Duodenal mucosa (tissue), 2 donors: ENCODE measurements at regions not wholly inside any gene's neighbourhood (a gene's known extent, or its start where the extent isn't known, plus 50 kb on each side); places are given as distances from the start of the nearest gene placed in this dataset.

Source experiments
- H3K27ac ChIP-seq: one replicate; pipeline ENCODE4 v1.7.0; 2013; ENCODE audit warnings: low read depth, low read length
- H3K27me3 ChIP-seq, 2 donors: one replicate each; pipeline ENCODE4 v1.7.0; 2013; ENCODE audit warnings: low read length in 2 of 2, control low read depth in 1 of 2; ENCODE audit not compliant: insufficient read depth in 2 of 2, control insufficient read depth in 1 of 2
- H3K36me3 ChIP-seq, 2 donors: one replicate each; pipeline ENCODE4 v1.7.0; 2013; ENCODE audit warnings: low read length in 2 of 2, control low read depth in 1 of 2; ENCODE audit not compliant: insufficient read depth in 2 of 2, control insufficient read depth in 1 of 2
- H3K4me1 ChIP-seq, 2 donors: one replicate each; pipeline ENCODE4 v1.7.0; 2013; ENCODE audit warnings: low read length in 2 of 2, control low read depth in 1 of 2; ENCODE audit not compliant: insufficient read depth in 2 of 2, control insufficient read depth in 1 of 2
- H3K4me3 ChIP-seq, 2 donors: one replicate each; pipeline ENCODE4 v1.7.0; 2013; ENCODE audit warnings: low read length in 2 of 2, low read depth in 1 of 2
- H3K9ac ChIP-seq, 2 donors: one replicate each; pipeline ENCODE4 v1.7.0; 2013; ENCODE audit warnings: low read length in 2 of 2, low read depth in 1 of 2
- H3K9me3 ChIP-seq, 2 donors: one replicate each; pipeline ENCODE4 v1.7.0; 2013; ENCODE audit warnings: low read length in 2 of 2, control low read depth in 1 of 2; ENCODE audit not compliant: control insufficient read depth in 1 of 2

DNA sequence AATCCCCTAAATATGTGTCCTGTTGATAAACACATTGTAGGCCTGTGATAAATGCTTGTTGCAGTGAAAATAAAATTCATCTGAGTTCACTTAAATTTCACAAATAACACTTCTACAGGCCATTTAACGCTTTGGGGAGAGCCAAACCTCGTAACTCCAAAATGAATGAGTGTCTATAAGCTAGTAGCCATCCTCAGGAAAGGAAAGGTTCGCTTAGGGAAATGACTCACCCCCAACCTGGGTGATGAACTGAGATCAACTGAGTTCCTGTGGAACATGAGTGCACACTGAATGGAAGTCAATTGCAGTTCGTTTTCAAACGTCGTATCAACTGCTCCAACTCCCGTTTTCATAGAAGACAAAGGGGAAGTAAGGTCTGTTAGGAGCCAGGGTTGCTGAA lies 527.6 kb upstream of the ID2 start:
- Histone ChIP-seq H3K9ac (no peak overlapping the region), H3K9me3 (no peaks in the 10 kb centered on the region), H3K4me3 (no peak overlapping the region), H3K36me3 (no peaks in the 10 kb centered on the region), H3K27ac (no peak overlapping the region), H3K27me3 (no peaks in the 10 kb centered on the region), H3K4me1 (no peaks in the 10 kb centered on the region)

DNA sequence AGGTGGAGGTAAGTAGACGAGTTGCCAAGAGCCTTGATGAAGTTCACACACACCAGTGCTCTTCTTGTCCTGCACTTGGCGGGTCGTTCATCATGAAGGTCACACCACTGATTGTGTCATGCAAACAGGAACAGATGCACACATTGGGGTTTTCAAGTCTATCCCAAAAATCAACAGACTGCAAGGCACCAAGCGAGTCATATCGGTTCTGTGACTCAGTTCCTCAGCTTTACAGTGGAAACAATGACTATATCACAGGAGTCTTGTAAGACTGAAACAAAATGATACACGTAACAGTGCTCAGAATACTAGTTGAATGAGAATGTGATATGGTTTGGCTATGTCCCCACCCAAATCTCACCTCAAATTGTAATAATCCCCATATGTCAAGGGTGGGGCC lies 526.9 kb upstream of the ID2 start:
- Histone ChIP-seq H3K4me1 (no peaks in the 10 kb centered on the region), H3K27ac (no peak overlapping the region), H3K9me3 (no peaks in the 10 kb centered on the region), H3K4me3 (no peak overlapping the region), H3K27me3 (no peaks in the 10 kb centered on the region), H3K36me3 (no peaks in the 10 kb centered on the region), H3K9ac (no peak overlapping the region)

DNA sequence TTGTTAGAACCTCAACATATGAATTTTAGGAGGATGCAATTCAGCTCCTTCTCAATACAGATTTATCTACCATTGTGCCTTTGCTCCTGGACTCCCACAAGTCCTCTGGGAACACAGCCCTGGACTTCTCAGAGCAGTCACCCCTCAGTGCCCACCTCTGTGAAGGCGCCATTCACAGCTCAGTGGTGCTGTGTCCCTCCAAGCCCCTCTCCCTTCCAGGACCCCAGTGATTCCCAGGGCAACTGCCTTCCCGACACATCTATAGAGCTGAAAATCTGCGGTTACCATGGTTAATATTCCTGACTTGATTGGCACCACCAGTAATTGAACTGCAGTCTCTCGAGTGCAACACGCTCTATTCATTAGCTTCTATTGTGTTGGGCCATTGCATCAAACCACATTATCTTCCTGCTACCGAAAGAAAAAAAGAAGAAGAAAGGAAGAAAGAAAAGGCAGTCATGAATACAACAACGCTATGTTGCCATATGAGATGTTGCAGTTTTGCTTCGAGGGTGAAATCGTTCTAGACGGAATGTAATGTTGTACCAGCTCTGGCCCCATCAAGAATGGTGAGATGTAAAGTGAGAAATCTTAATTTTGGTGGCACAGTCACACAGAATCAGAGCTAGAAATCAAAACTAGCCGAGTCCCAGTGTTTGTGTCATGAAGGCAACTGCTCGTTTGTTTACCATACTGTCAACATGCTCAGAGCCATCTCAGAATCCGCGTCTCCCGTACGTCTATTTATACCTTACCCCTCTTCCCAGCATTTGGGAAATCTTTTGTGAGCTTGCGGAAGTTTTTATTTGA lies 524.0 kb upstream of the ID2 start:
- no peak overlapping the region for H3K4me3 ChIP-seq
- H3K36me3 ChIP-seq = no peaks in the 10 kb centered on the region
- H3K4me1 ChIP-seq = no peaks in the 10 kb centered on the region
- H3K27ac ChIP-seq = no peak overlapping the region
- no peaks in the 10 kb centered on the region for H3K9me3 ChIP-seq
- H3K9ac ChIP-seq = no peak overlapping the region
- no peaks in the 10 kb centered on the region for H3K27me3 ChIP-seq

DNA sequence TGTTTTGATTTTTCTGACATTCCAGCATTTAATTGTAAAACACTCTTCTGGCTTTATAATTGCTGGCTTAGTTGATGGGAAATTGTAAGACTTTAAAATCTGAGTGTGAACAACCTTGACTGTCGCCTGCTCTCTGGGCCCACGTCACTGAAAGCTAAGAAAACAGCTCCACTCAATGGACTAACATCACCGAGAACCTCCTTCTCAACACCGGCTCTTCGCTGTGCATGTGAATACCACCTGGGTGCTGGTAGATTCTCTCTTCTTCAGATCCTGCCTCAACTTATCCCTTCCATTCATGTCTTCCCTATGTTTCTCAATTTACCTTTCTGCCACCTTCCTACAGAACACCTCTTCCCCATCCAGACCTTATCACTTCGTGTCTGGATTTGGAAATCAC lies 523.1 kb upstream of the ID2 start:
- no peak overlapping the region for H3K4me3 ChIP-seq
- no peak overlapping the region for H3K27ac ChIP-seq
- H3K27me3 ChIP-seq = no peaks in the 10 kb centered on the region
- no peaks in the 10 kb centered on the region for H3K4me1 ChIP-seq
- no peaks in the 10 kb centered on the region for H3K9me3 ChIP-seq
- H3K9ac ChIP-seq = no peak overlapping the region
- no peaks in the 10 kb centered on the region for H3K36me3 ChIP-seq

DNA sequence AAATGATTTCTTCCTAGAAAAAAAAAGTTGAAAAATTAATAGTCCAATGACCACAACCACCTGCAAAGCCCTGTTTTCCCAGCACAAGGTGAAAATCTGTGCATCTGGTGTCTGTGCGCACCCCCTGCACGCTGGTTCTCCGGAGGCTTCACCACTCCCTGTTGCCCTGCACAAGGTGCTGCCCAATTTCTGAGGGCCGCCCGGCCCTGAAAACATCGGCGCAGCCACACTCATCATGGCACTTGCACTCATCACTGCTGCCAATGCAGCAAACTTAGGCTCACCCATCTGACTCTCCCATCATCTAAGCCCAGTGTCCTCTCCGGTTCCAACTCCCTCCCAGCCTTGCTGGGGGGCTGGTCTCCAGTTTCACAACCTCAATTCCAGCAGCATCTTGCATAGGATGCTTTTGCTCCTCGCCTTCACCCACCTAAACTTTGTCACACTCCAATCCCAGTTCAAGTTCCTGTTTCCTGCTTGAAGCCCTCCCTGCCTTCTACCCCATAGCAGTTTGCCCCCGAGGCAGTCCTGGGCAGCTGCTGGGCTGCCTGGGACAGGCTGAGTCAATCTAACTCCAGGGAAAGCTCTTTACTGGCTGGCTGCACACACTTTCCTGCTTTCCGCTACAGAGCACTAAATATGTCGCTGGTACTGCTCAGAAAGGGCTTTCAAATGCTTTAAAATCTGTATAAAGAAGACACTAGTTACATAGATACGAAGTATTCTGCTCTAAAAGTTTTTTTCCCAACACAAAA lies 522.5 kb upstream of the ID2 start:
- H3K9me3 ChIP-seq = no peaks in the 10 kb centered on the region
- no peaks in the 10 kb centered on the region for H3K4me1 ChIP-seq
- no peaks in the 10 kb centered on the region for H3K27me3 ChIP-seq
- H3K9ac ChIP-seq = no peak overlapping the region
- no peak overlapping the region for H3K27ac ChIP-seq
- no peak overlapping the region for H3K4me3 ChIP-seq
- no peaks in the 10 kb centered on the region for H3K36me3 ChIP-seq

DNA sequence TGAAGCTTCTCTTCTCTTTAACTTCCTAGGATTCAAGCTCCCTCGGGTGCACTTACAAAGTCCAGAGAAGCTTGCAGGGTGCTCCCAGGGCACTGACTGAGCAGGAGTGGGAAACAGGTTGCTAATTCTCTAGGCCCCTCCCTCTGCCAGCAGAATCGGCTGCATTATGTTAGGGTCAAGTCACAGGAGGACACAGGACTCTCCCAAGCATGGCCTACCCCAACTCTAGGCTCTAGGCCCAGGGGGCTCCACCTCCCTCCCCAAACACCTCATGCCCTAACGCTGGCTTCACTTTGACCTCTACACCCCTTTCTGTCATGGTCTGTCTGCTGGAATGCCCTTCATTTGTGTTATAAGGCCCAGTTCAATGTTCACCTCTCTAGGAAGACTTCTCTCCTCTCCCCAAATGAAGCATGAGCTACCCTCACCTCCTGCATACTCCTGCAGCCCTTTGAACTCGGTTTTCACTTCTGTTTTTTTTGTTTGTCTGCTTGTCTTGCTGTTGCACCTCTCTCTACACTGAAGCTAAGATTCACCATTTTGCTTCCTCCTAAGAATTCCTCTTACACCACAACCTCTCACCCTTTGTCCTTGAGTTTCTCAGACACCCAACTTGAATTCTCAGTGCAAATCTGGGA lies 521.8 kb upstream of the ID2 start:
- Histone ChIP-seq H3K4me1 (no peaks in the 10 kb centered on the region), H3K36me3 (no peaks in the 10 kb centered on the region), H3K27ac (no peak overlapping the region), H3K4me3 (no peak overlapping the region), H3K9ac (no peak overlapping the region), H3K27me3 (no peaks in the 10 kb centered on the region), H3K9me3 (no peaks in the 10 kb centered on the region)

DNA sequence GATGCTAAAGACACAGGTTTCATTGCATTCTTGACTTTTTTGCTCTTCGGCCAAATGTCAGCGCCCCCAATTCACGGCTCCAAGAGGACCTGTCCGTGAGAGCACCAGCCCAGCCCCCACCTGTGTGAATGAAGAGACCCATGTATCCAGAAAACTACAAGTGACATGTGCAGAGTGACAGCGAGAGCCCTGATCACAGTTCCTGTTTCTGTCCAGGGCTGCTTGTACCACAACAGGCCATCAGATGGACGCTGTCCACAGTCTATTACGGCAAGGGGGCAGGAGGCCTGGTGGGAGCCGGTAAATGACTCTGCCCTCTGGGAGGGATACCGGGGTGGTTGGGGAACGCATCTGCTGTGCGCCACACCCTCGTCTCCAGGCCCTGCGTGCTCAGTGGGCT lies 520.9 kb upstream of the ID2 start:
- Histone ChIP-seq H3K27ac (no peak overlapping the region), H3K4me3 (no peak overlapping the region), H3K27me3 (no peaks in the 10 kb centered on the region), H3K36me3 (no peaks in the 10 kb centered on the region), H3K9ac (no peak overlapping the region), H3K4me1 (no peaks in the 10 kb centered on the region), H3K9me3 (no peaks in the 10 kb centered on the region)

DNA sequence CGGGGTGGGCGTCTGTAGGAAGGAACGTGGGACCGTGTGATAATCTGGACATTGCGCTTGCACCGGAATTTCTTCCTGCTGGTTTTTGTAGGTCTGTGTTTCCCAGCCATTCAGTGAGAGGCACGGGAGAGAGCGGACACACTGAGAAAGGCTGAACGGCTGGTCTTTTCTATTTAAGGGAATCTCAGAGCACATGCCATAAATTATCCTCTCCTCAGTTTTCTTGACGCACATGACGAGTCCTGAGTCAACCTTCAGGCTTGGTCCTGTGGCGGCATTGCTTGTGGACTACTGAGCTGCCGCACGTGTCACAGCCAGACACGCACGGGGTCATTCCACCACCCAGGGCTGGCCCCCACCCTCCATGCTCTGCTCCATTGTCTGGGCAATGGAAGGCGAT lies 519.3 kb upstream of the ID2 start:
- Histone ChIP-seq H3K9ac (no peak overlapping the region), H3K9me3 (no peaks in the 10 kb centered on the region), H3K27me3 (no peaks in the 10 kb centered on the region), H3K27ac (no peak overlapping the region), H3K4me3 (no peak overlapping the region), H3K36me3 (no peaks in the 10 kb centered on the region), H3K4me1 (no peaks in the 10 kb centered on the region)

DNA sequence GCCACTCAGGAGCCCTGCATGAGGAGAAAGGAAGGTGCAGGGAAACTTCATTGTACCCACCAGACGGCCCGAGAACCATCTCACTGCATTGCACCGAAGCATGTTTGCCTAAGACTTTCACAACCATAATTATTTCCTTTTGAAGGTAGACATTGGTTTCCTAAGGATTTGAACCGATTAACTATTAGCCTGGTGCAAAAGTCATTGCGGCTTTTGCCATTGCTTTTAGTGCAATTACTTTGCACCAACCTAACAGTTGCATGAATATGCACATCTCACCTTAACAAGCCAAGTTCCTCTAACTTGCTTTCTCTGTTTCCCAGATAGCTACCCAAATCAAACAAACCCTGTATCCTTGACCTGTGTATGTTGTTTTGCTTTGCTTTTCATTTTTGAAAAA lies 516.3 kb upstream of the ID2 start:
- Histone ChIP-seq H3K4me1 (no peaks in the 10 kb centered on the region), H3K27ac (no peak overlapping the region), H3K36me3 (no peaks in the 10 kb centered on the region), H3K9me3 (no peaks in the 10 kb centered on the region), H3K4me3 (no peak overlapping the region), H3K27me3 (no peaks in the 10 kb centered on the region), H3K9ac (no peak overlapping the region)

DNA sequence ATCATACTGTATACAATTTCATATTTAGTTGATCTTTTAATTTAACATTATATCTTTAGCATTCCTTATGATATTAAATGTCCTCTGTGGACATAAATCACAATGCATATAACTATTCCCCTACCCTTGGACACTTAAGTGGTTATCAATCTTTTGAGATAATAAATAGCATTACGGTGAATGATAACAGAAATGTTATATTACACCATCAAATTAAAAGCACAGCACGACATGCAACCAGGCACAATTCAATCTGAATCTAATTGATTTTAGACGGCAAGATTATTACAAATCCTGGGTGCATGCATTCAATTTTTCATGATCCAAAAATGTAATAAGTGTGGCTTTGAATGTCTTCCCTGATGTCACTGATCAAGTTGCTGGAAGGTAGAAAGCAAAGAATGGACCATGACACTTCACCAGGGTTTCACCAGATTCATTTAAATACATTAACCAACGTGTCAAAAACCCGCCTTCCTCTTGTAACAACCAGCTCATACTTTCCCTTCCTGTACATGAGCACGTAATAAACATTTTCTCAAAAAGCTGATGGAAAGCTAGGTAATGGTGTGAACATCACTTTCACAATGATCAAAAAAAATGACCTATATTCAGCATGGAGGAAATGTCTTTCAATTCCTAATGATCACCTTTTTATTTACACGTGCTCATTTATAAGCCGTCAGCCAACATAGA lies 513.7 kb upstream of the ID2 start:
- Histone ChIP-seq H3K36me3 (no peaks in the 10 kb centered on the region), H3K9ac (no peak overlapping the region), H3K4me1 (no peaks in the 10 kb centered on the region), H3K27ac (no peak overlapping the region), H3K9me3 (no peaks in the 10 kb centered on the region), H3K27me3 (no peaks in the 10 kb centered on the region), H3K4me3 (no peak overlapping the region)
